ENCODE measurements at regions not wholly inside any gene's neighbourhood (a gene's known extent, or its start where the extent isn't known, plus 50 kb on each side); places are given as distances from the start of the nearest gene placed in this dataset.

DNA sequence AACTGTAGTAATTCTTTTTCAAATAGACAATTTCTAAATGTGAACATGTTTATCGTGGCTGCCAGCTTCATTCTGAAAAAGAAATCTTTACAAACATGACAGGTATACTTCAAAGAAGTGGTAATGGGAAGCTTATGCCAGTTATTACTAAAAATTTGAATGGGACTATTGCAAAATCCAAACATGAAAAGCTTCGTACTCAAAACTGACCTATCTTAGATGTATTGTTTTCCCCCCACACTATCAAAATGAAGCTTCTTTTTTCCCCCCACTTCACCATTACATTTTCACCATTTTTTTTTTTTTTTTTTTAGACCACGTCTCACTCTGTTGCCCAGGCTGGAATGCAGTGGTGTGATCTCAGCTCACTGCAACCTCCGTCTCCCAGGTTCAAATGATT is 50.4 kb upstream of the SERTAD2 start:
- no peak for DNase-seq (ENCODE audit: low read depth)

DNA sequence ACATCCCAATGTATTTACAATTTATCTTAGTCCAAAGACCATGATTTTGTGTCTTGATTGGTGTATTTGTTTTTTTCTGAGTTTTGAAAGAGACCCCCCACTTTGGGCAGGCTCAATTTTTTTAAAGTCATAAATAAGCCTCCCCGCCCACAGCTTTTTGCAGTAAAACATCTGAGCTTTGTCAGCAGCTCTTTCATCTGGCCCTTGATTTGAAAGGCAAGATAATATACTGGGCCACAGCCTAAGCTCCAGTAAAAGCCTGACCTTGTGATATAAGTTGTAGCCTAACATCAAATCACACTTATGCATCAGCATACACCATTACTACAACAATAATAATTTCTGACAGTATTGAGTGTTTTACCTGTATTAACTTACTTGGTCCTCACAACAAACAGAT is 51.3 kb upstream of the SERTAD2 start:
- DNase-seq (ENCODE audit: low read depth), result no peak

- no peak for DNase-seq (ENCODE audit: low read depth)
Measured at GRCh38 chr2:64707276-64707675, 53.6 kb upstream of the SERTAD2 start.

- DNase-seq (ENCODE audit: low read depth), result no peak
Measured at GRCh38 chr2:64708829-64709228, 55.1 kb upstream of the SERTAD2 start.

- DNase-seq (ENCODE audit: low read depth), result no peak
Measured at GRCh38 chr2:64711252-64711800, 57.6 kb upstream of the SERTAD2 start.

DNA sequence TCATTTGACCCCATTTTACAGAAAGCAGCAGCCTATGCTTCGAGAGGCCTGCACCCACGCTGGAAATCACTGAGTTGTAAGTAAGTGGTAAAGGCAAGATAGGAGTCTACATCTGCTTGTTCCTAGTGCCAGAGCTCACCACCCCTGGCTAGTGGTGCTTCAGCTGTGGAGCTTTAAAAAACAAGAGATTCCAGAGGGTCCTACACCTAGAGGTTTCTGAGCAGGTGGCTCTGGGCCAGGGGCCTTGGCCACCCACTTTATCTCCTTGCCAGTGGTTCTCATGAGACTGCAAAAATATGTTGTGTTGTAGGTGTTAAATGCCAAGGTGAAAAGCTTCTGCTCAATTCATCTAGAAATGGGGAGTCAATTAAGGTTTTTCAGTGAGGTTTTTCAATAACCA is 60.0 kb upstream of the SERTAD2 start:
- DNase-seq (ENCODE audit: low read depth), result no peak

DNA sequence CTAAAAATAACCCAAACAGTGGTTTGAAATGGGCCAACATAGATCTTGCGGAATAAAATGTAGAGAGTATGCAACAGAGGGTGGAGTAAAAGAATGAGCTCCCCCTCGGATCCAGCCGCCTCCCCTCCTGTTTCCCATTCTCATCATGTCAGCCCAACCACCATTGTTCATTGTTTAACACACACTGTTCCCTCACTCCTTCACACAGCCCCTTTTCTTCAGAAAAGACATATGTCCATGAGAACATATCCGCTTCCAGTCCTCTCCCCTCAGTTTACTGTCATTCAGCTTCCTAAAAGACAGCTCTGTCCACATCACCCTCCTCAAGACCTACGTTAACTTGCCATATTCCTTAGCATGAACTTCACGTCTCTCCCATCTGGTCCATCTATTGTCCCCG is 62.9 kb upstream of the SERTAD2 start:
- no peak for DNase-seq (ENCODE audit: low read depth)

- no peak for DNase-seq (ENCODE audit: low read depth)
Measured at GRCh38 chr2:64718250-64718885, 64.7 kb upstream of the SERTAD2 start.

DNA sequence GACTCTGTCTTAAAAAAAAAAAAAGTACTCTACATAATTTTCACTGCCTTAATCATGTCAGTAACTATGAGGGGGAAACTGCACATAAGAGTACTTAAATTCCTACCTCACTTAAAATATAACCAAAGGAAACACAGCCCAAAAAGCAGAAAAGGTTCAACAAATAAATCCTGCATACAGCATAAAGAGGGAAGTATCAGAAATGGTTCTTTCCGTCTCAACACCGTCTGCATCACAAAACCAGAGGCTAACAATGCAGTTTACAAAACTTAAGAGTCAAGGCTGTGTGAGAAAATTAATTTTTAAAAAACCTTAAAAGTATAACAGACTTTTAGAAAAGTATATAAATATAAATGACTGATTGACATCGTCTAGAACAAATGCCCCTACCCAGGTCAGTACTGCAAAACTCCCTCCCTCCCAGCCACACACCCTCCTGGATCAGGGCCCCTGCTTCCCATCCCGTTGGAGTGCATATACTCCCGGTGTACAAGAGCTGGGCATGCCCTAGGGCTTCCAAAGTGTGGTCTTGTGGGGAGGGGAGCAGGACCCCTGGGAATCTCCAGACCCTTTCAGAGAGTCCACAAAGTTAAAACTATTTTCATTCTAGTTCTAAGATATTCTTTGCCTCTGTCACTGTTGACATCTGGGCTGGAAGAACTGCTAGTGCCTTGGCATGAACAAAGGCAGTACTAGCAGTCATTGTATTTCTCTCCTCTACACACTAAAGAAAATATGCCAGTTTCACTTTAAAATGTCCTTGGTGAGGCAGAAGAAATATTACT is 67.0 kb upstream of the SERTAD2 start:
- no peak for DNase-seq (ENCODE audit: low read depth)

- DNase-seq (ENCODE audit: low read depth), result no peak
Measured at GRCh38 chr2:64721320-64721623, 67.6 kb upstream of the SERTAD2 start.

GRCh38 chr2:64722291-64723044 is 68.8 kb upstream of the SERTAD2 start:
- no peak for DNase-seq (ENCODE audit: low read depth)

DNA sequence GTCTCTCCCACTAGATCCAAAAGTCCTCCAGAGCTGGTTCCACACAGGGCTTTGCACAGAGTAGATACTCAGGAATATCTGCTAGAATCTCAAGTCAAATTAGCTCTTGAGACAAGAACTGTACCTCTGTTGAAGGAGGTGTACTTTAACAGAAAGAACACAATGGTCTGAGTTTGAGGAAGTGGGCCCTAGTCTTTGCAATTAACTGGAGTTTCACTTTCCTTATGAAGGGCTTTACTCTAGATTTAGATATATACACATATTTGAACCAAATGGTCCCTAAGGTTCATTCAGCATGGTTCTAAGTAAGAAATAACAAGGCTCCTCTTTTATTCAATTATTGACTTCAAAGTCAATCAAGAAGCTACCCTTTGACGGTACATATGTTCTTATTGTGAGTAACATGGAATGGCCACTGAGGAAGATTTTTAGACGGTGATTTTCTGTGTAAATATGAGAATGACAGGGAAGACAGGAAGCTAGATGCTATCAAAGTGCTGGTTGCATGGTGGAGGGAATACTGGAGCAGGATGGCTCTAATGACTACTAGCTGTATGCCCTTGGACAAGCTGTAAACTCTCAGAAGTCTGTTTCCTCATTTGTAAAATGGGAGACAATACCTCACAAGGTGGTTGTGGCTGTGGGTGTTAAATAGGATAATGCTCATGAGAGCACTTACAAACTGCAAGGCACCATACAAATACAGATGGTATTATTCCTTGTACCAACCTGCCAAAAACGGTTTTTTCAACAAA is 73.5 kb upstream of the SERTAD2 start:
- DNase-seq (ENCODE audit: low read depth), result no peak

DNA sequence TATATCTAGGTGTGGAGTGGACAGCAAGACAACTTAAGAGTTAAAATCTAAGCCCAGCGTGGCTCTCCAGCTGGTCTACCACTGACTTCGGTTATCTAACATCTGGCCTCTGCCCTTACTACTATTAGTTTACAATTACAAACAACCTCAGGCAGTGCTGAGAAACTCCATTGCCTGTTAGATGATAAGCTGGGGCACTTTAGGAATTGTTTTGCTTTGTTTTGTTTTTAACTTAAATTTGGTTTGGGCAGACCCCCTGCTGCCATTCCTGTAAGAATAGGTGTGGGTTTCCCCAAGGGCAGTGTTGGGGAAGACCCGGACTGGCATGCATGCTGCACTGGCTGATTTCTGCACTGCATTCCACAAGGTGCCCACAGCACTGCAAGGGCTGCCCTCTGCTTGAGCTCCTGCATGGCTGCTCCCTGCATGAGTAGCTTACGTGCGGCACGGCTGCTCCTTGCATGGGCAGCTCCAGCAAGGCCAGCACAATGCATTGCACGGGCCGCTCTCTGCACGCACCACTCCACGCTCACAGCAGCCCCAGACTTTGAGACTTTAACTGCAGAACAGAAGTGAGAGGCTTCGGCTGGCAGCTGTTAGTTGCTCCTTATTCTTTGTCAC is 74.2 kb upstream of the SERTAD2 start:
- no peak for DNase-seq (ENCODE audit: low read depth)

- DNase-seq (ENCODE audit: low read depth), result no peak
Measured at GRCh38 chr2:64730551-64731262, 77.0 kb upstream of the SERTAD2 start.

GRCh38 chr2:64731263-64731643 is 77.5 kb upstream of the SERTAD2 start:
- no peak for DNase-seq (ENCODE audit: low read depth)

DNA sequence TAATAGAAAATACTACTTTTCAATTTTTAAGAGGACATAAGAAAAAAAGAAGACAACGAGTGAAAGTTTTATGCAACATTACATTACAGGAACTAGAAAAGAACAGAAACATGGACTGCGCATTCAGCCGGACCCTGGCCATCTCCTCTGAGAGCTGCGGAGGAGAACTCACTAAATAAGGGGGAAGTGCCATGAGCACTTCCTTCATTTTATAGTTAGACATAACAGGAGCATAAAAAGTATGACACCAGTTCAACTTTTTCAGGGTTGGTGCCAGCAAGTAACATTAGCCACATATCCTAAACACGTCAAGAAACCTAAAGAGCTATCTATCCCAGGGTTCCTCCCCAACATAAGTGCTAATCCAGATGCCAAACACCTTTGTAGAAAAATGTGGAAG is 78.0 kb upstream of the SERTAD2 start:
- no peak for DNase-seq (ENCODE audit: low read depth)

- DNase-seq (ENCODE audit: low read depth), result no peak
Measured at GRCh38 chr2:64732146-64732545, 78.4 kb upstream of the SERTAD2 start.

GRCh38 chr2:64735504-64735903 is 81.8 kb upstream of the SERTAD2 start:
- DNase-seq (ENCODE audit: low read depth), result no peak

- no peak for DNase-seq (ENCODE audit: low read depth)
Measured at GRCh38 chr2:64737547-64737946, 83.8 kb upstream of the SERTAD2 start.

DNA sequence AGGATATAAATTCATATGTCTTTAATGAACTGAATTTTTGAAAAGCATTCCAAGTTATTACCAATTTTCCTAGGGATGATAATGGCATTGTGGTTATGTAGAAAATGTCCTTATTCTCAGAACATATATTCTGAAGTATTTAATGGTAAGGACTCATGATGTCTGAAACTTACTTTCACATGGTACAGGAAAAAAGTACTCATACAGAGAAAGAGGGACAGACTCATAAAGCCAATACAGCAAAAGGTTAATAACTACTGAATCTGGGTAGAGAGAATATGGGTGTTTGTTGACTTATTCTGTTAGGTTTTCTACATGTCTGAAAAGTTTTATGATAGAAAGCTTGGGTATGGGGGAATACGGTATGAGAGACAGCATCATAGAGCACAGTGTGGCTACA is 84.3 kb upstream of the SERTAD2 start:
- DNase-seq (ENCODE audit: low read depth), result no peak

DNA sequence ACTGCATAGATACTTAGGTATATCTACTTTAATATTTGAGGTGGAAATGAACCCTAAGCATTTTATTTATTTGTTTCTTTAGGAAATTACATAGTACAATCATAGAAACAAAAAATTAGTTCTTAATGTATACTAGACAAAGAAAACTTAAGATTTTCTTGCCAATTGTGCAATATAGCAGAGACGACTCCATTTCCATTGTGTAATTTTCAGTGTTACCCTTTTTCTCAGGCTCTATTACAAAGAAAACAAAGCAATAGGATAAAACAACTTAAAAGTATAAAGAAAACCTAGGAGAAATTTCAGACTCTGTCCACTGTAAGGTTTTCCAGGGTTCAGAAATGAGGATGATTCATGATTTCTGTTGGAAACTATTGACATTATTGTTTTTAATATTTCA is 89.0 kb upstream of the SERTAD2 start:
- DNase-seq (ENCODE audit: low read depth), result no peak
